ENCODE measurements at regions not wholly inside any gene's neighbourhood (a gene's known extent, or its start where the extent isn't known, plus 50 kb on each side); places are given as distances from the start of the nearest gene placed in this dataset.

- DNase-seq: no peak
These were observed 1286.6 kb downstream of the FSTL5 start for GRCh38 chr4:160877087-160877790.

- no peak for DNase-seq
These were observed 1283.6 kb downstream of the FSTL5 start for GRCh38 chr4:160880180-160880579.

- DNase-seq: no peak
These were observed 1276.1 kb downstream of the FSTL5 start for GRCh38 chr4:160887668-160888067.

- DNase-seq: no peak
These were observed 1269.7 kb downstream of the FSTL5 start for GRCh38 chr4:160894128-160894527.

- DNase-seq: no peak
These were observed 1269.0 kb downstream of the FSTL5 start for GRCh38 chr4:160894809-160895208.

- DNase-seq: no peak
These were observed 1236.5 kb downstream of the FSTL5 start for GRCh38 chr4:160927311-160927710.

GRCh38 chr4:160928482-160928881 is 1235.3 kb downstream of the FSTL5 start:
- DNase-seq: no peak

- no peak for DNase-seq
These were observed 1216.1 kb downstream of the FSTL5 start for GRCh38 chr4:160947653-160948052.

- DNase-seq: no peak
These were observed 1206.9 kb downstream of the FSTL5 start for GRCh38 chr4:160956875-160957274.

- DNase-seq: no peak
These were observed 1193.9 kb downstream of the FSTL5 start for GRCh38 chr4:160969925-160970324.

GRCh38 chr4:160980091-160980490 is 1183.7 kb downstream of the FSTL5 start:
- no peak for DNase-seq

- DNase-seq: no peak
These were observed 1182.7 kb downstream of the FSTL5 start for GRCh38 chr4:160981083-160981482.

- no peak for DNase-seq
These were observed 1180.8 kb downstream of the FSTL5 start for GRCh38 chr4:160983035-160983434.

GRCh38 chr4:161002386-161002785 is 1161.4 kb downstream of the FSTL5 start:
- DNase-seq: no peak

- no peak for DNase-seq
These were observed 1160.3 kb downstream of the FSTL5 start for GRCh38 chr4:161003418-161004057.

GRCh38 chr4:161005746-161006145 is 1158.1 kb downstream of the FSTL5 start:
- DNase-seq: no peak

- DNase-seq: no peak
These were observed 1155.3 kb downstream of the FSTL5 start for GRCh38 chr4:161008527-161008926.

GRCh38 chr4:161010227-161010626 is 1153.6 kb downstream of the FSTL5 start:
- DNase-seq: no peak
